SK-N-SH (cell line): ENCODE measurements at regions not wholly inside any gene's neighbourhood (a gene's known extent, or its start where the extent isn't known, plus 50 kb on each side); places are given as distances from the start of the nearest gene placed in this dataset.

Experiments used
- CTCF ChIA-PET: fragments of 300-600, 350-600 bp; formaldehyde crosslinking; extraction: SDS; loops from one replicate; lab custom pipeline; 2021; lab: Yijun Ruan, JAX
- POLR2A ChIA-PET: fragments of 350-600 bp; sonication (Branson Sonifier 250); formaldehyde crosslinking; extraction: SDS; loops from one replicate; lab custom pipeline; 2020; ENCODE audit warnings: antibody characterized with exemption, inconsistent platforms; lab: Yijun Ruan, JAX
- DNase-seq: peaks from one replicate; pipeline ENCODE4 v3.0.0; 2012
- H2AFZ ChIP-seq: fragments of 200-600 bp; sonication (generic); 2 replicates; pipeline ENCODE4 v1.8.1; 2016; ENCODE audit warnings: antibody characterized with exemption, mild to moderate bottlenecking, low read depth
- H3F3A ChIP-seq: fragments of 200-600 bp; sonication (generic); replicated peaks from 2 replicates; pipeline ENCODE3; 2016; ENCODE audit warnings: antibody characterized with exemption, mild to moderate bottlenecking; ENCODE audit not compliant: insufficient read depth
- H3K27ac ChIP-seq, 2 experiments: fragments of 200-500 bp in 1 of 2; fragments of 200-600 bp in 1 of 2; sonication (Bioruptor generic) in 1 of 2; sonication (generic), shearing (Covaris generic) in 1 of 2; 2 replicates each; pipeline versions ENCODE4 v1.5.1 to v1.6.1; 2014 to 2016; ENCODE audit warnings: low read depth in 2 of 2, inconsistent platforms in 1 of 2, low read length in 1 of 2, mild to moderate bottlenecking in 1 of 2, mixed read lengths in 1 of 2
- H3K27me3 ChIP-seq: fragments of 200-600 bp; sonication (generic), shearing (Covaris generic); 2 replicates; pipeline ENCODE4 v1.6.1; 2016; ENCODE audit warnings: mixed run types; ENCODE audit not compliant: insufficient read depth
- H3K36me3 ChIP-seq, 2 experiments: fragments of 200-500 bp in 1 of 2; fragments of 200-600 bp in 1 of 2; sonication (Bioruptor generic) in 1 of 2; sonication (generic) in 1 of 2; replicated peaks in 1 of 2; 2 replicates each; pipeline versions ENCODE3 to v1.5.1; 2014 to 2016; ENCODE audit warnings: low read length in 1 of 2, mild to moderate bottlenecking in 1 of 2; ENCODE audit not compliant: insufficient read depth in 2 of 2, control insufficient read depth in 1 of 2
- H3K4me1 ChIP-seq, 2 experiments: fragments of 200-500 bp in 1 of 2; fragments of 200-600 bp in 1 of 2; sonication (Bioruptor generic) in 1 of 2; sonication (generic), shearing (Covaris generic) in 1 of 2; 2 replicates each; pipeline versions ENCODE4 v1.5.1 to v1.6.1; 2014 to 2016; ENCODE audit warnings: low read depth in 1 of 2, low read length in 1 of 2, mixed run types in 1 of 2; ENCODE audit not compliant: insufficient read depth in 2 of 2, control insufficient read depth in 1 of 2
- H3K4me2 ChIP-seq: fragments of 200-600 bp; sonication (generic), shearing (Covaris generic); 2 replicates; pipeline ENCODE4 v1.6.1; 2017; ENCODE audit warnings: mixed run types
- H3K4me3 ChIP-seq, 2 experiments: fragments of 200-500 bp in 1 of 2; fragments of 200-600 bp in 1 of 2; sonication (Bioruptor generic) in 1 of 2; sonication (generic), shearing (Covaris generic) in 1 of 2; 2 replicates each; pipeline versions ENCODE4 v1.5.1 to v1.8.1; 2014 to 2016; ENCODE audit warnings: low read depth in 2 of 2, inconsistent platforms in 1 of 2, low read length in 1 of 2, mild to moderate bottlenecking in 1 of 2, mixed read lengths in 1 of 2, moderate library complexity in 1 of 2
- H3K79me2 ChIP-seq: fragments of 200-600 bp; sonication (generic); 2 replicates; pipeline ENCODE4 v1.8.1; 2017; ENCODE audit warnings: mild to moderate bottlenecking; ENCODE audit not compliant: insufficient read depth
- H3K9ac ChIP-seq: fragments of 200-600 bp; sonication (generic); 2 replicates; pipeline ENCODE4 v1.6.1; 2017; ENCODE audit warnings: mixed run types
- H3K9me2 ChIP-seq: fragments of 200-600 bp; sonication (generic); 2 replicates; pipeline ENCODE4 v1.6.1; 2017; ENCODE audit warnings: mixed run types
- H3K9me3 ChIP-seq: fragments of 200-600 bp; sonication (generic); 2 replicates; pipeline ENCODE4 v1.6.1; 2017; ENCODE audit warnings: mixed run types, mild to moderate bottlenecking, moderate library complexity
- H4K20me1 ChIP-seq: fragments of 200-600 bp; sonication (generic); 2 replicates; pipeline ENCODE4 v1.6.1; 2017; ENCODE audit warnings: mild to moderate bottlenecking, mixed run types; ENCODE audit not compliant: insufficient read depth
- CHD2 ChIP-seq: fragments of 150-350 bp; IDR thresholded peaks from 2 replicates; pipeline ENCODE4 v1.6.1; 2018; ENCODE audit warnings: low read length; ENCODE audit not compliant: partially characterized antibody
- ELF1 ChIP-seq: IDR thresholded peaks from 2 replicates; pipeline ENCODE4 v1.4.0; 2012
- FOSL2 ChIP-seq: IDR thresholded peaks from 2 replicates; pipeline ENCODE4 v1.4.0; 2012; ENCODE audit warnings: low read depth, mild to moderate bottlenecking, moderate library complexity, borderline replicate concordance
- GATA2 ChIP-seq: sonication (generic); formaldehyde crosslinking; IDR thresholded peaks from 2 replicates; pipeline ENCODE4 v1.5.0; 2020; ENCODE audit warnings: mild to moderate bottlenecking, missing genetic modification reagents
- NFIC ChIP-seq: IDR thresholded peaks from 2 replicates; pipeline ENCODE4 v1.4.0; 2012; ENCODE audit warnings: borderline replicate concordance
- PBX3 ChIP-seq: IDR thresholded peaks from 2 replicates; pipeline ENCODE4; 2012
- POLR2AphosphoS5 ChIP-seq: IDR thresholded peaks from 2 replicates; pipeline ENCODE4 v1.6.1; 2012; ENCODE audit warnings: low read depth, low read length
- RFX5 ChIP-seq: IDR thresholded peaks from 2 replicates; pipeline ENCODE4 v1.6.1; 2012; ENCODE audit warnings: mild to moderate bottlenecking, improper control_type of control experiment, low read length
- SMC3 ChIP-seq: IDR thresholded peaks from 2 replicates; pipeline ENCODE4 v1.6.1; 2012; ENCODE audit warnings: low read depth, low read length, improper control_type of control experiment
- TCF12 ChIP-seq: IDR thresholded peaks from 2 replicates; pipeline ENCODE4 v1.4.0; 2012
- USF2 ChIP-seq: fragments of 150-350 bp; IDR thresholded peaks from 2 replicates; pipeline ENCODE4 v1.6.1; 2017; ENCODE audit warnings: antibody characterized with exemption, low read length, low read depth, borderline replicate concordance
- YY1 ChIP-seq: IDR thresholded peaks from 2 replicates; pipeline ENCODE4 v1.4.0; 2012; ENCODE audit warnings: low read depth, mild to moderate bottlenecking
- WGBS: methylation state at CpG from one replicate; pipeline ENCODE4 v1.1.6; 2017; ENCODE audit warnings: low lambda C conversion rate; 5-methylcytosine and 5-hydroxymethylcytosine counted together
- TF ChIP-seq, protein P1 (sequence below): fragments of 200-600 bp; sonication (generic); IDR thresholded peaks from 2 replicates; pipeline ENCODE4 v1.6.1; 2017; ENCODE audit warnings: antibody characterized with exemption, mild to moderate bottlenecking, moderate library complexity

GRCh38 chr4:161249779-161250440, 913.9 kb downstream of the FSTL5 start:
- TF ChIP-seq, protein P1, sequence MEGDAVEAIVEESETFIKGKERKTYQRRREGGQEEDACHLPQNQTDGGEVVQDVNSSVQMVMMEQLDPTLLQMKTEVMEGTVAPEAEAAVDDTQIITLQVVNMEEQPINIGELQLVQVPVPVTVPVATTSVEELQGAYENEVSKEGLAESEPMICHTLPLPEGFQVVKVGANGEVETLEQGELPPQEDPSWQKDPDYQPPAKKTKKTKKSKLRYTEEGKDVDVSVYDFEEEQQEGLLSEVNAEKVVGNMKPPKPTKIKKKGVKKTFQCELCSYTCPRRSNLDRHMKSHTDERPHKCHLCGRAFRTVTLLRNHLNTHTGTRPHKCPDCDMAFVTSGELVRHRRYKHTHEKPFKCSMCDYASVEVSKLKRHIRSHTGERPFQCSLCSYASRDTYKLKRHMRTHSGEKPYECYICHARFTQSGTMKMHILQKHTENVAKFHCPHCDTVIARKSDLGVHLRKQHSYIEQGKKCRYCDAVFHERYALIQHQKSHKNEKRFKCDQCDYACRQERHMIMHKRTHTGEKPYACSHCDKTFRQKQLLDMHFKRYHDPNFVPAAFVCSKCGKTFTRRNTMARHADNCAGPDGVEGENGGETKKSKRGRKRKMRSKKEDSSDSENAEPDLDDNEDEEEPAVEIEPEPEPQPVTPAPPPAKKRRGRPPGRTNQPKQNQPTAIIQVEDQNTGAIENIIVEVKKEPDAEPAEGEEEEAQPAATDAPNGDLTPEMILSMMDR: no peak
- no peak for TF ChIP-seq PBX3
- ChIA-PET CTCF (no interaction called here), POLR2A (no interaction called here)
- H3K4me2 ChIP-seq: no peak overlapping the region
- no peaks in the 10 kb centered on the region for H3K9me3 ChIP-seq
- H4K20me1 ChIP-seq: no peaks in the 10 kb centered on the region
- no peak overlapping the region for H3K9ac ChIP-seq
- H3F3A ChIP-seq: no peaks in the 10 kb centered on the region
- no peaks in the 10 kb centered on the region for H3K36me3 ChIP-seq
- H3K4me3 ChIP-seq: no peak overlapping the region; a peak in 1 of 4 replicates
- no peaks in the 10 kb centered on the region for H3K79me2 ChIP-seq
- no peak overlapping the region for H2AFZ ChIP-seq
- no peak for DNase-seq
- no peaks in the 10 kb centered on the region for H3K9me2 ChIP-seq
- no peak overlapping the region for H3K27ac ChIP-seq
- H3K27me3 ChIP-seq: no peaks in the 10 kb centered on the region
- WGBS: 26% methylated on average over 5 of the region's 8 CpGs
- H3K4me1 ChIP-seq: no peaks in the 10 kb centered on the region

- Histone ChIP-seq H3K9ac (no peak overlapping the region), H3K4me1 (no peaks in the 10 kb centered on the region), H3F3A (no peaks in the 10 kb centered on the region), H3K9me2 (no peaks in the 10 kb centered on the region), H3K27ac (no peak overlapping the region), H3K27me3 (no peaks in the 10 kb centered on the region), H3K79me2 (no peaks in the 10 kb centered on the region), H3K9me3 (no peaks in the 10 kb centered on the region), H2AFZ (no peak overlapping the region), H3K4me3 (no peak overlapping the region), H3K4me2 (no peak overlapping the region)
- DNase-seq: no peak
- WGBS: 28% methylated on average over 2 of the region's 3 CpGs
- ChIA-PET POLR2A (no interaction called here), CTCF (no interaction called here)
- TF ChIP-seq POLR2AphosphoS5 (no peak), TCF12 (no peak), ELF1 (no peak), RFX5 (no peak), CHD2 (no peak), GATA2 (CRISPR knock-in tag) (no peak), NFIC (no peak), PBX3 (no peak), YY1 (no peak), USF2 (no peak), FOSL2 (no peak), SMC3 (no peak)
- TF ChIP-seq, protein P1: no peak
- TF ChIP-seq, all 33 proteins: peak for 0
- Histone ChIP-seq H4K20me1 (no peaks in the 10 kb centered on the region), H3K36me3 (no peaks in the 10 kb centered on the region)
These were observed 914.9 kb downstream of the FSTL5 start for GRCh38 chr4:161248880-161249279.
